ENCODE measurements at regions not wholly inside any gene's neighbourhood (a gene's known extent, or its start where the extent isn't known, plus 50 kb on each side); places are given as distances from the start of the nearest gene placed in this dataset.

GRCh38 chr19:29088761-29089160 lies 124.2 kb downstream of the UQCRFS1 start:
- TF ChIP-seq ZBTB7A (IDR thresholded peaks at IDR 0.05; ENCODE audit: low read depth) (no peak), CEBPB (IDR thresholded peaks at IDR 0.05) (no peak), MAX (IDR thresholded peaks at IDR 0.05) (no peak), TAF1 (IDR thresholded peaks at IDR 0.05; ENCODE audit: low read depth) (no peak), TCF12 (IDR thresholded peaks at IDR 0.05; ENCODE audit: low read depth) (no peak), FOXM1 (IDR thresholded peaks at IDR 0.05; ENCODE audit: borderline replicate concordance, low read depth) (no peak), NFIC (IDR thresholded peaks at IDR 0.05) (no peak)
- TF ChIP-seq, protein P1, sequence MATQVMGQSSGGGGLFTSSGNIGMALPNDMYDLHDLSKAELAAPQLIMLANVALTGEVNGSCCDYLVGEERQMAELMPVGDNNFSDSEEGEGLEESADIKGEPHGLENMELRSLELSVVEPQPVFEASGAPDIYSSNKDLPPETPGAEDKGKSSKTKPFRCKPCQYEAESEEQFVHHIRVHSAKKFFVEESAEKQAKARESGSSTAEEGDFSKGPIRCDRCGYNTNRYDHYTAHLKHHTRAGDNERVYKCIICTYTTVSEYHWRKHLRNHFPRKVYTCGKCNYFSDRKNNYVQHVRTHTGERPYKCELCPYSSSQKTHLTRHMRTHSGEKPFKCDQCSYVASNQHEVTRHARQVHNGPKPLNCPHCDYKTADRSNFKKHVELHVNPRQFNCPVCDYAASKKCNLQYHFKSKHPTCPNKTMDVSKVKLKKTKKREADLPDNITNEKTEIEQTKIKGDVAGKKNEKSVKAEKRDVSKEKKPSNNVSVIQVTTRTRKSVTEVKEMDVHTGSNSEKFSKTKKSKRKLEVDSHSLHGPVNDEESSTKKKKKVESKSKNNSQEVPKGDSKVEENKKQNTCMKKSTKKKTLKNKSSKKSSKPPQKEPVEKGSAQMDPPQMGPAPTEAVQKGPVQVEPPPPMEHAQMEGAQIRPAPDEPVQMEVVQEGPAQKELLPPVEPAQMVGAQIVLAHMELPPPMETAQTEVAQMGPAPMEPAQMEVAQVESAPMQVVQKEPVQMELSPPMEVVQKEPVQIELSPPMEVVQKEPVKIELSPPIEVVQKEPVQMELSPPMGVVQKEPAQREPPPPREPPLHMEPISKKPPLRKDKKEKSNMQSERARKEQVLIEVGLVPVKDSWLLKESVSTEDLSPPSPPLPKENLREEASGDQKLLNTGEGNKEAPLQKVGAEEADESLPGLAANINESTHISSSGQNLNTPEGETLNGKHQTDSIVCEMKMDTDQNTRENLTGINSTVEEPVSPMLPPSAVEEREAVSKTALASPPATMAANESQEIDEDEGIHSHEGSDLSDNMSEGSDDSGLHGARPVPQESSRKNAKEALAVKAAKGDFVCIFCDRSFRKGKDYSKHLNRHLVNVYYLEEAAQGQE (IDR thresholded peaks at IDR 0.05; ENCODE audit: low read depth) = no peak

DNA sequence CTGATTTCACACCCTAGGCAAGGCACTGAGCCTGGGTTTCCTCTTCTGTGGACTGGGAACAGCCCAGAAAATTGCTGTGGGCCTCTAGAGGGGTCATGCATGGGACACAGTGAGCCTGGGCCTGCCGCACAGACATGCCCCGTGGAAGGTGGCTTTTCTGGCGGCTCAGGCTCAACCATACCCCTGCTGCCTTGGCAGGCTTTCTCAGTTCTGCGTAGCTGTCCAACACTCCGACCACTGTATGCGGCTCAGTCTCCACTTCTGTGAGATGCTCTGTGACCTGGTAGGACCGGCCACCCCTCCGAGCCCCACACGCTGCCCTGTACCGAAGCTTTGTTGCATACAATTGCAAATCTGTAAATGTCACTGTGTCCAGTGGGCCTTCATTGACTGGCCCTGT lies 126.3 kb downstream of the UQCRFS1 start:
- no peak for TF ChIP-seq CEBPB (IDR thresholded peaks at IDR 0.05)
- TF ChIP-seq RAD21 (IDR thresholded peaks at IDR 0.05; ENCODE audit: low read depth) = no peak
- TF ChIP-seq, protein P2, sequence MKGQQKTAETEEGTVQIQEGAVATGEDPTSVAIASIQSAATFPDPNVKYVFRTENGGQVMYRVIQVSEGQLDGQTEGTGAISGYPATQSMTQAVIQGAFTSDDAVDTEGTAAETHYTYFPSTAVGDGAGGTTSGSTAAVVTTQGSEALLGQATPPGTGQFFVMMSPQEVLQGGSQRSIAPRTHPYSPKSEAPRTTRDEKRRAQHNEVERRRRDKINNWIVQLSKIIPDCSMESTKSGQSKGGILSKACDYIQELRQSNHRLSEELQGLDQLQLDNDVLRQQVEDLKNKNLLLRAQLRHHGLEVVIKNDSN (IDR thresholded peaks at IDR 0.05) = no peak
- no peak for TF ChIP-seq EP300 (IDR thresholded peaks at IDR 0.05; ENCODE audit: borderline replicate concordance)
- no peak for TF ChIP-seq TAF1 (IDR thresholded peaks at IDR 0.05; ENCODE audit: low read depth)
- TF ChIP-seq CREB1 (IDR thresholded peaks at IDR 0.05; ENCODE audit: low read depth) = no peak
- no peak for TF ChIP-seq TCF12 (IDR thresholded peaks at IDR 0.05; ENCODE audit: low read depth)
- TF ChIP-seq, protein P1 (IDR thresholded peaks at IDR 0.05; ENCODE audit: low read depth) = no peak

DNA sequence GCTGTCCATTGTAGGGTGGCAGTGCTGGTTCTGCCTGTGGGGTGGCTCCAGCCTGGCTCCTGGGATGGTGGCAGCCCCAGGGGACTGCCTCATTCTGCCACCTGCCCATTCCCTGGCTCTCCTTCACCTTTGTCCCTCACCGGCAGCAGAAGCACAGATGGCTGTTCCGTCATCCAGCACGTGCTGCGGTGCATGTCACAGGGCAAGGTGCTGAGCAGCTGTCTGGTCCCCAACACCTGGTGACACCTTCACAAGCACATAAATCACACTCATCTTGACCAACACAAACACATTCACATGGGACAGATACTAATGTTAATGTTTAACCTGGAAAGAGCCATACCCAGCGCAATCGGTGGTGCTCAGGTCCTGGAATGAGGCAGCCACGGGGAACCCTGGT lies 126.8 kb downstream of the UQCRFS1 start:
- TF ChIP-seq CREB1 (IDR thresholded peaks at IDR 0.05; ENCODE audit: low read depth) (no peak), TAF1 (IDR thresholded peaks at IDR 0.05; ENCODE audit: low read depth) (no peak), YY1 (IDR thresholded peaks at IDR 0.05; ENCODE audit: low read depth) (no peak), ZBTB7A (IDR thresholded peaks at IDR 0.05; ENCODE audit: low read depth) (no peak), MAX (IDR thresholded peaks at IDR 0.05) (no peak), NFIC (IDR thresholded peaks at IDR 0.05) (no peak), EGR1 (IDR thresholded peaks at IDR 0.05) (no peak), FOXM1 (IDR thresholded peaks at IDR 0.05; ENCODE audit: borderline replicate concordance, low read depth) (no peak), RAD21 (IDR thresholded peaks at IDR 0.05; ENCODE audit: low read depth) (no peak), TCF12 (IDR thresholded peaks at IDR 0.05; ENCODE audit: low read depth) (no peak), EP300 (IDR thresholded peaks at IDR 0.05; ENCODE audit: borderline replicate concordance) (no peak), CEBPB (IDR thresholded peaks at IDR 0.05) (no peak), TEAD4 (IDR thresholded peaks at IDR 0.05) (no peak)
- TF ChIP-seq, protein P1 (IDR thresholded peaks at IDR 0.05; ENCODE audit: low read depth) = no peak
- TF ChIP-seq, protein P2 (IDR thresholded peaks at IDR 0.05) = no peak

- TF ChIP-seq RAD21 (IDR thresholded peaks at IDR 0.05; ENCODE audit: low read depth) (no peak), NFIC (IDR thresholded peaks at IDR 0.05) (no peak), MAX (IDR thresholded peaks at IDR 0.05) (no peak), TCF12 (IDR thresholded peaks at IDR 0.05; ENCODE audit: low read depth) (no peak), CREB1 (IDR thresholded peaks at IDR 0.05; ENCODE audit: low read depth) (no peak), EP300 (IDR thresholded peaks at IDR 0.05; ENCODE audit: borderline replicate concordance) (no peak), TEAD4 (IDR thresholded peaks at IDR 0.05) (no peak), EGR1 (IDR thresholded peaks at IDR 0.05) (no peak), YY1 (IDR thresholded peaks at IDR 0.05; ENCODE audit: low read depth) (no peak), CEBPB (IDR thresholded peaks at IDR 0.05) (no peak), ZBTB7A (IDR thresholded peaks at IDR 0.05; ENCODE audit: low read depth) (no peak), TAF1 (IDR thresholded peaks at IDR 0.05; ENCODE audit: low read depth) (no peak), FOXM1 (IDR thresholded peaks at IDR 0.05; ENCODE audit: borderline replicate concordance, low read depth) (no peak)
- TF ChIP-seq, protein P2 (IDR thresholded peaks at IDR 0.05) = no peak
- TF ChIP-seq, protein P1 (IDR thresholded peaks at IDR 0.05; ENCODE audit: low read depth) = no peak
Observed at GRCh38 chr19:29085630-29086029, 127.3 kb downstream of the UQCRFS1 start.

Measured in Ishikawa (cell line).